ENCODE measurements at regions not wholly inside any gene's neighbourhood (a gene's known extent, or its start where the extent isn't known, plus 50 kb on each side); places are given as distances from the start of the nearest gene placed in this dataset.

DNA sequence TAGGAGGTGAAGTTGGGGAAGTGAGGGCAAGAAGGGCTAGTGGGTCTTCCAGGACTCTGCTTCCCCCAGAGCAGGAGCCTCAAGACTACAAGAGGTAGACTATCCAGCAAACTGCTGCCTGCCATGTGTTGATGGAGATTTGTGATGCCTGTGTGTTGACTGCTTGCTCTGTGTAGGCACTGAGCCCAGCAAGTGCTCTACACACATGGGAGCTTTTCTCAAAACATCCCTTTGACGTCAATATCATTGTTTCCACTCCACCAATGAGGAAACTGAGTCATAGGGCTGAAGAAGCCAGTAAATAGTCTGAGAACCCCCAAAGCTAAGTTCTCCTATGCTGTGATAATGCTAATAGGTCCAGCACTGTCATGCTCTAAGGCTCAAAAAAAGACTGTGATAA lies 207.2 kb upstream of the NFIA start:
- TF ChIP-seq POLR2A (IDR thresholded peaks at IDR 0.05) (no peak), POLR2AphosphoS5 (IDR thresholded peaks at IDR 0.05) (no peak)
- TF ChIP-seq, protein P1, sequence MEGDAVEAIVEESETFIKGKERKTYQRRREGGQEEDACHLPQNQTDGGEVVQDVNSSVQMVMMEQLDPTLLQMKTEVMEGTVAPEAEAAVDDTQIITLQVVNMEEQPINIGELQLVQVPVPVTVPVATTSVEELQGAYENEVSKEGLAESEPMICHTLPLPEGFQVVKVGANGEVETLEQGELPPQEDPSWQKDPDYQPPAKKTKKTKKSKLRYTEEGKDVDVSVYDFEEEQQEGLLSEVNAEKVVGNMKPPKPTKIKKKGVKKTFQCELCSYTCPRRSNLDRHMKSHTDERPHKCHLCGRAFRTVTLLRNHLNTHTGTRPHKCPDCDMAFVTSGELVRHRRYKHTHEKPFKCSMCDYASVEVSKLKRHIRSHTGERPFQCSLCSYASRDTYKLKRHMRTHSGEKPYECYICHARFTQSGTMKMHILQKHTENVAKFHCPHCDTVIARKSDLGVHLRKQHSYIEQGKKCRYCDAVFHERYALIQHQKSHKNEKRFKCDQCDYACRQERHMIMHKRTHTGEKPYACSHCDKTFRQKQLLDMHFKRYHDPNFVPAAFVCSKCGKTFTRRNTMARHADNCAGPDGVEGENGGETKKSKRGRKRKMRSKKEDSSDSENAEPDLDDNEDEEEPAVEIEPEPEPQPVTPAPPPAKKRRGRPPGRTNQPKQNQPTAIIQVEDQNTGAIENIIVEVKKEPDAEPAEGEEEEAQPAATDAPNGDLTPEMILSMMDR (IDR thresholded peaks at IDR 0.05) = no peak

Data from suprapubic skin (tissue), 4 donors.